ENCODE measurements at regions not wholly inside any gene's neighbourhood (a gene's known extent, or its start where the extent isn't known, plus 50 kb on each side); places are given as distances from the start of the nearest gene placed in this dataset.
A peak's percentile ranks its signal among the peaks of the same experiment; 100 is the strongest.

- no peak for TF ChIP-seq EZH2 (IDR thresholded peaks at IDR 0.05; ENCODE audit: low read length, missing control alignments)
- TF ChIP-seq, protein P1, sequence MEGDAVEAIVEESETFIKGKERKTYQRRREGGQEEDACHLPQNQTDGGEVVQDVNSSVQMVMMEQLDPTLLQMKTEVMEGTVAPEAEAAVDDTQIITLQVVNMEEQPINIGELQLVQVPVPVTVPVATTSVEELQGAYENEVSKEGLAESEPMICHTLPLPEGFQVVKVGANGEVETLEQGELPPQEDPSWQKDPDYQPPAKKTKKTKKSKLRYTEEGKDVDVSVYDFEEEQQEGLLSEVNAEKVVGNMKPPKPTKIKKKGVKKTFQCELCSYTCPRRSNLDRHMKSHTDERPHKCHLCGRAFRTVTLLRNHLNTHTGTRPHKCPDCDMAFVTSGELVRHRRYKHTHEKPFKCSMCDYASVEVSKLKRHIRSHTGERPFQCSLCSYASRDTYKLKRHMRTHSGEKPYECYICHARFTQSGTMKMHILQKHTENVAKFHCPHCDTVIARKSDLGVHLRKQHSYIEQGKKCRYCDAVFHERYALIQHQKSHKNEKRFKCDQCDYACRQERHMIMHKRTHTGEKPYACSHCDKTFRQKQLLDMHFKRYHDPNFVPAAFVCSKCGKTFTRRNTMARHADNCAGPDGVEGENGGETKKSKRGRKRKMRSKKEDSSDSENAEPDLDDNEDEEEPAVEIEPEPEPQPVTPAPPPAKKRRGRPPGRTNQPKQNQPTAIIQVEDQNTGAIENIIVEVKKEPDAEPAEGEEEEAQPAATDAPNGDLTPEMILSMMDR (conservative IDR thresholded peaks at IDR 0.05 in 1 of 2, IDR thresholded peaks at IDR 0.05 in 1 of 2; ENCODE audit: low read depth in 1 of 2, low read length in 2 of 2): no peak
- H3K27me3 ChIP-seq (ENCODE audit: control insufficient read depth, insufficient read depth, low read length): no peaks in the 10 kb centered on the region
- H2AFZ ChIP-seq (ENCODE audit: low read length): no peak overlapping the region
- H3K9ac ChIP-seq (ENCODE audit: insufficient read depth, low read length): no peak overlapping the region
- no peak overlapping the region for H3K4me2 ChIP-seq (ENCODE audit: extremely low read depth, insufficient read depth, low read length)
- no peak overlapping the region for H3K4me3 ChIP-seq (replicated peaks in 1 of 4; ENCODE audit: control extremely low read depth in 1 of 4, insufficient read depth in 1 of 4, low read depth in 3 of 4, low read length in 4 of 4)
- H3K4me1 ChIP-seq (ENCODE audit: control insufficient read depth, extremely low read depth, insufficient read depth, low read length): peaks cover 29% of the 10 kb centered on the region
- H3K9me3 ChIP-seq (ENCODE audit: control insufficient read depth, insufficient read depth, low read depth, low read length): no peaks in the 10 kb centered on the region
- no peaks in the 10 kb centered on the region for H3K79me2 ChIP-seq (ENCODE audit: control insufficient read depth, insufficient read depth, low read length)
- no peak for DNase-seq (ENCODE audit: low read depth in 2 of 2)
- no peak overlapping the region for H3K27ac ChIP-seq (ENCODE audit: insufficient read depth, low read length)
- no peaks in the 10 kb centered on the region for H3K36me3 ChIP-seq (ENCODE audit: control insufficient read depth, insufficient read depth, low read length)
- no peaks in the 10 kb centered on the region for H4K20me1 ChIP-seq (ENCODE audit: control insufficient read depth, extremely low read depth, insufficient read depth, low read length)
These were observed 117.6 kb upstream of the HAAO start for GRCh38 chr2:42909966-42910365.

DNA sequence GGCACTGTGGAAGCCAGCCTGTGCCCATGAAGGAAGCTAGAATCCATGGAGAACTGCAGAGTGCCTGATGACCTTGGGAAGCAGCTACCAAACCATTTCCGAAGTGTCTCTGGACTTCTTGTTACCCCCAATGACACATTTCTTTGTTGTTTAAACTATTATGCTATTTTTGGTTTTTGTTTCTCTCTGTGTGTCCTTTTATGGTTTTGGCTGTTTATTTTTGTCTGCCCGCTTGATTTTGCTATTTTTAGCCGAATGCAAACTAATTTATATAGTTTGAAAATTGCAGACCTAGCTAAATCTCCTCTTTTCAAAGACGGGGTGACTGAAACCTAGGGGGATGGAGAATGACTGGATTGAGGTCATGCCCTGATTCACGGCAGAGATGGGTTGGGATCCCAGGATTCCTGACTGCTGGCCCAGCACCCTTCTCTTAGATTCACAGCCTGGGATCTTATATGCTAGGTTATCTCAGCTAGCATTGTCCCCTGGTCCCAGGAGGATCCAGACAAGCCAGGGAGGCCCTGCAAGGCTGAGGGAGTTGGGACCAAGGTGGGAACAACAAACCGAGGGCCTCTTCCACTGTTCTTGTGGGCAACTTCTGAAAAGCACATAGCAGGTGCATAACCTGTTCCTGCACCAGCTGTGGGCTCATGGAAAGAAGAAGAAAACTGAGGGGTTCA is 116.3 kb upstream of the HAAO start:
- Histone ChIP-seq H3K27ac (ENCODE audit: insufficient read depth, low read length) (no peak overlapping the region), H3K4me2 (ENCODE audit: extremely low read depth, insufficient read depth, low read length) (peak overlapping the region; percentile 11), H3K79me2 (ENCODE audit: control insufficient read depth, insufficient read depth, low read length) (no peaks in the 10 kb centered on the region), H3K36me3 (ENCODE audit: control insufficient read depth, insufficient read depth, low read length) (no peaks in the 10 kb centered on the region), H4K20me1 (ENCODE audit: control insufficient read depth, extremely low read depth, insufficient read depth, low read length) (no peaks in the 10 kb centered on the region), H3K9me3 (ENCODE audit: control insufficient read depth, insufficient read depth, low read depth, low read length) (no peaks in the 10 kb centered on the region), H2AFZ (ENCODE audit: low read length) (no peak overlapping the region), H3K9ac (ENCODE audit: insufficient read depth, low read length) (no peak overlapping the region), H3K4me1 (ENCODE audit: control insufficient read depth, extremely low read depth, insufficient read depth, low read length) (peaks cover 29% of the 10 kb centered on the region), H3K27me3 (ENCODE audit: control insufficient read depth, insufficient read depth, low read length) (no peaks in the 10 kb centered on the region), H3K4me3 (replicated peaks in 1 of 4; ENCODE audit: control extremely low read depth in 1 of 4, insufficient read depth in 1 of 4, low read depth in 3 of 4, low read length in 4 of 4) (no peak overlapping the region)
- TF ChIP-seq EZH2 (IDR thresholded peaks at IDR 0.05; ENCODE audit: low read length, missing control alignments): no peak
- TF ChIP-seq, protein P1 (conservative IDR thresholded peaks at IDR 0.05 in 1 of 2, IDR thresholded peaks at IDR 0.05 in 1 of 2; ENCODE audit: low read depth in 1 of 2, low read length in 2 of 2): no peak
- DNase-seq (ENCODE audit: low read depth in 2 of 2): peak in 1 of 2 donors; percentile 42

DNA sequence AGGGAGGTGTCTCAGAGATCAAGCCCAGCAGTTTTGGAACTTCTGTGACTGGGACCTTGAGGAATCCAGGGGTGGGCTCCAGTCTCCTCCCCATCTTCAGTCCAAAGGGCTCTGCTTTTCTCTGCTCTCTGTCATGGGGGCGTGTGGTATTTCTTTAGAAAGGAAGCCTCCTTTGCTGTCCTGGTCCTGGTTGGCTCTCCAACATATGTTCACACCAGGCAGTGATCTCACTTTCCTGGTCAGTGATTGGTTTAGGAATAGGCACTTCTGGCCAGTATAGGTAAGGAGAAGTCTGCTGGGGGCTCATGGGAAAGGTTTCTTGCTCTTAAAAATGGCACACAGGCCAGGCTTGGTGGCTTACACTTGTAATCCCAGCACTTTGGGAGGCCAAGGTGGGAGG is 115.5 kb upstream of the HAAO start:
- H2AFZ ChIP-seq (ENCODE audit: low read length): no peak overlapping the region
- H3K9ac ChIP-seq (ENCODE audit: insufficient read depth, low read length): no peak overlapping the region
- no peak overlapping the region for H3K4me3 ChIP-seq (replicated peaks in 1 of 4; ENCODE audit: control extremely low read depth in 1 of 4, insufficient read depth in 1 of 4, low read depth in 3 of 4, low read length in 4 of 4)
- no peaks in the 10 kb centered on the region for H3K79me2 ChIP-seq (ENCODE audit: control insufficient read depth, insufficient read depth, low read length)
- H3K9me3 ChIP-seq (ENCODE audit: control insufficient read depth, insufficient read depth, low read depth, low read length): no peaks in the 10 kb centered on the region
- H3K4me2 ChIP-seq (ENCODE audit: extremely low read depth, insufficient read depth, low read length): no peak overlapping the region
- peaks cover 3% of the 10 kb centered on the region for H3K27me3 ChIP-seq (ENCODE audit: control insufficient read depth, insufficient read depth, low read length)
- no peak for DNase-seq (ENCODE audit: low read depth in 2 of 2)
- no peak overlapping the region for H3K27ac ChIP-seq (ENCODE audit: insufficient read depth, low read length)
- no peaks in the 10 kb centered on the region for H3K36me3 ChIP-seq (ENCODE audit: control insufficient read depth, insufficient read depth, low read length)
- no peaks in the 10 kb centered on the region for H4K20me1 ChIP-seq (ENCODE audit: control insufficient read depth, extremely low read depth, insufficient read depth, low read length)
- TF ChIP-seq, protein P1 (conservative IDR thresholded peaks at IDR 0.05 in 1 of 2, IDR thresholded peaks at IDR 0.05 in 1 of 2; ENCODE audit: low read depth in 1 of 2, low read length in 2 of 2): no peak
- H3K4me1 ChIP-seq (ENCODE audit: control insufficient read depth, extremely low read depth, insufficient read depth, low read length): peaks cover 29% of the 10 kb centered on the region

All from fibroblast of lung (primary cell).